ENCODE measurements at regions not wholly inside any gene's neighbourhood (a gene's known extent, or its start where the extent isn't known, plus 50 kb on each side); places are given as distances from the start of the nearest gene placed in this dataset.

DNA sequence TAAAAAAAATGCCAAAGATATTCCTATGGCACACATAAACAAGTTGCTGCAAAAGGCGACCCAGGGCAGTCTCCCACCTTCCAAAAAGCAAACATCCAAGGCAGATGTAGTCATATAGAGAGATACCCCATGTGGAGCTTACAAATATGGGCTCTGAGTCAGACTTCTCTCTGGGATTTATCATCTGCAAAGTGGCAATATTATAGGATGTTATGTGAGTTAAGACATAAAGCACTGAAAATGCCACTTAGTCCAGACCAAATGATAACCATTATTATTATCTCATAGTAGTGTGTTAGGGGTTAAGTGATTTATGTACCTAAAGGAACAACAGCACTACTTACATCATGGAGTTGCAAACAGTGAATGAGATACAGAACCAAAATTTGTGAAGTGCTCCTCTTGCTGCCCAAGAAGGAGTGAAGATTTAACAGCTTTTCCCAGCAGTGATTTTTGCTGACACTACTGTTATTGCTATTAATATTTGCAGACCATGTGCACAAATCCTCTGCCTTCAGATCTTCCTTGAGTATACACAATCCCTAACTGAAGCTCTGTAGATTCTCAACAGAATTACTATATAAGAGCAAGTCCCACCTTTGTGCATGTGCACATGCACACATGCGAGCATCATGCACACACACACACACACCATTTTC, 560.0 kb upstream of the SALL1 start:
- no peak for TF ChIP-seq ETS1 (IDR thresholded peaks at IDR 0.05)
- TF ChIP-seq CTCF (conservative IDR thresholded peaks at IDR 0.05; ENCODE audit: low read depth in 2 of 2): no peak
- TF ChIP-seq REST (IDR thresholded peaks at IDR 0.05; ENCODE audit: unreplicated experiment): no peak
- no peak for TF ChIP-seq EZH2phosphoT487 (IDR thresholded peaks at IDR 0.05; ENCODE audit: unreplicated experiment)
- no peak for TF ChIP-seq POLR2AphosphoS5 (IDR thresholded peaks at IDR 0.05; ENCODE audit: low read depth)
- no peak for TF ChIP-seq EZH2 (IDR thresholded peaks at IDR 0.05; ENCODE audit: low read depth, unreplicated experiment)
- TF ChIP-seq CREB1 (CRISPR knock-in tag; IDR thresholded peaks at IDR 0.05; ENCODE audit: low read depth): no peak
- TF ChIP-seq JUNB (IDR thresholded peaks at IDR 0.05; ENCODE audit: unreplicated experiment): no peak
- TF ChIP-seq NANOG (IDR thresholded peaks at IDR 0.05; ENCODE audit: borderline replicate concordance): no peak
- no peak for TF ChIP-seq STAT1 (IDR thresholded peaks at IDR 0.05; ENCODE audit: unreplicated experiment)
- no peak for TF ChIP-seq ZNF114 (CRISPR knock-in tag; IDR thresholded peaks at IDR 0.05)
